ENCODE measurements at regions not wholly inside any gene's neighbourhood (a gene's known extent, or its start where the extent isn't known, plus 50 kb on each side); places are given as distances from the start of the nearest gene placed in this dataset.

DNA sequence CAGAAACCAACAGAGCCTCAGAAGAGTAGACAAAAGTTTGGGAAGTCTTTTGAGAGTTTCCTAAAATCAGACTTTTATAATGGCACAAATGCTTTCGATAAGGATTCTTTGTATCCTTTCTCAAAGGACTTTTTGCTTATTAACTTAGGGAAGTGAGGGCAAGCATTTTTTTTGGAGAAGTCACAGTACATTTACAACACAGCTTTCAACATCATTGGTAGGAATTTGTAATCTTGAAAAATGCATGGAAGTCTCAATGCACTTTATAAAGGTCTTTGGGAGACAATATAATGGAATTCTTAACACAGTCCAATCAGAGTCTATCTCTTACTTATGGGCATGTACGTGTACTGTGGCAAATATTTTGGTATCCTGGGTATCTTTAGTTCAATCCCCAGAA is 325.8 kb upstream of the NR5A2 start:
- TF ChIP-seq, protein P1, sequence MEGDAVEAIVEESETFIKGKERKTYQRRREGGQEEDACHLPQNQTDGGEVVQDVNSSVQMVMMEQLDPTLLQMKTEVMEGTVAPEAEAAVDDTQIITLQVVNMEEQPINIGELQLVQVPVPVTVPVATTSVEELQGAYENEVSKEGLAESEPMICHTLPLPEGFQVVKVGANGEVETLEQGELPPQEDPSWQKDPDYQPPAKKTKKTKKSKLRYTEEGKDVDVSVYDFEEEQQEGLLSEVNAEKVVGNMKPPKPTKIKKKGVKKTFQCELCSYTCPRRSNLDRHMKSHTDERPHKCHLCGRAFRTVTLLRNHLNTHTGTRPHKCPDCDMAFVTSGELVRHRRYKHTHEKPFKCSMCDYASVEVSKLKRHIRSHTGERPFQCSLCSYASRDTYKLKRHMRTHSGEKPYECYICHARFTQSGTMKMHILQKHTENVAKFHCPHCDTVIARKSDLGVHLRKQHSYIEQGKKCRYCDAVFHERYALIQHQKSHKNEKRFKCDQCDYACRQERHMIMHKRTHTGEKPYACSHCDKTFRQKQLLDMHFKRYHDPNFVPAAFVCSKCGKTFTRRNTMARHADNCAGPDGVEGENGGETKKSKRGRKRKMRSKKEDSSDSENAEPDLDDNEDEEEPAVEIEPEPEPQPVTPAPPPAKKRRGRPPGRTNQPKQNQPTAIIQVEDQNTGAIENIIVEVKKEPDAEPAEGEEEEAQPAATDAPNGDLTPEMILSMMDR (IDR thresholded peaks at IDR 0.05 in 4 of 5, conservative IDR thresholded peaks at IDR 0.05 in 1 of 5), result no peak
- TF ChIP-seq POLR2A (IDR thresholded peaks at IDR 0.05), result no peak

All from gastrocnemius medialis (tissue), 4 donors.